ENCODE measurements at regions not wholly inside any gene's neighbourhood (a gene's known extent, or its start where the extent isn't known, plus 50 kb on each side); places are given as distances from the start of the nearest gene placed in this dataset.
A peak's percentile ranks its signal among the peaks of the same experiment; 100 is the strongest.
"Not testable (repeated sequence)": the region's sequence is repeated elsewhere in the genome, so short reads cannot be mapped to it uniquely, and the experiment has no call there.

- peak; percentile 63 for DNase-seq
These were observed 442.6 kb downstream of the PRDM2 start for GRCh38 chr1:14142397-14143100.

- no peak for DNase-seq
These were observed 443.8 kb downstream of the PRDM2 start for GRCh38 chr1:14143777-14144176.

- no peak for DNase-seq
These were observed 448.5 kb downstream of the PRDM2 start for GRCh38 chr1:14148526-14148925.

GRCh38 chr1:14149431-14149830 lies 449.1 kb upstream of the KAZN start:
- no peak for DNase-seq

GRCh38 chr1:14156543-14156942 lies 441.9 kb upstream of the KAZN start:
- DNase-seq = no peak

- no peak for DNase-seq
These were observed 437.7 kb upstream of the KAZN start for GRCh38 chr1:14160781-14161180.

GRCh38 chr1:14163246-14163645 lies 435.2 kb upstream of the KAZN start:
- DNase-seq = no peak

- no peak for DNase-seq
These were observed 433.1 kb upstream of the KAZN start for GRCh38 chr1:14165371-14165801.

GRCh38 chr1:14167884-14168283 lies 430.6 kb upstream of the KAZN start:
- DNase-seq = no peak

GRCh38 chr1:14168326-14169063 lies 430.0 kb upstream of the KAZN start:
- no peak for DNase-seq

GRCh38 chr1:14173598-14173997 lies 424.9 kb upstream of the KAZN start:
- DNase-seq = no peak

GRCh38 chr1:14177866-14178265 lies 420.6 kb upstream of the KAZN start:
- not testable (repeated sequence) for DNase-seq

- no peak for DNase-seq
These were observed 417.7 kb upstream of the KAZN start for GRCh38 chr1:14180738-14181137.

- no peak for DNase-seq
These were observed 417.2 kb upstream of the KAZN start for GRCh38 chr1:14181191-14181795.

- DNase-seq = no peak
These were observed 415.6 kb upstream of the KAZN start for GRCh38 chr1:14182856-14183255.

- DNase-seq = no peak
These were observed 415.2 kb upstream of the KAZN start for GRCh38 chr1:14183329-14183728.

- DNase-seq = no peak
These were observed 414.0 kb upstream of the KAZN start for GRCh38 chr1:14184454-14184853.

GRCh38 chr1:14189381-14189780 lies 409.1 kb upstream of the KAZN start:
- DNase-seq = no peak

- no peak for DNase-seq
These were observed 408.0 kb upstream of the KAZN start for GRCh38 chr1:14190508-14190907.

GRCh38 chr1:14194511-14194910 lies 404.0 kb upstream of the KAZN start:
- no peak for DNase-seq

- DNase-seq = no peak
These were observed 393.4 kb upstream of the KAZN start for GRCh38 chr1:14205066-14205465.

- no peak for DNase-seq
These were observed 383.3 kb upstream of the KAZN start for GRCh38 chr1:14215151-14215550.

GRCh38 chr1:14217384-14217783 lies 381.1 kb upstream of the KAZN start:
- DNase-seq = no peak

- DNase-seq = no peak
These were observed 378.2 kb upstream of the KAZN start for GRCh38 chr1:14220324-14220723.
